Fibroblast of lung (primary cell): ENCODE measurements at regions not wholly inside any gene's neighbourhood (a gene's known extent, or its start where the extent isn't known, plus 50 kb on each side); places are given as distances from the start of the nearest gene placed in this dataset.

Experiments used
- DNase-seq, 2 donors: peaks; one replicate each; pipeline versions ENCODE4 v3.0.0 to v3.0.0-alpha.2; 2010; ENCODE audit warnings: low read depth in 2 of 2
- H2AFZ ChIP-seq: 2 replicates; pipeline ENCODE4 v1.5.1; 2012; ENCODE audit warnings: low read length, control low read depth, inconsistent platforms
- H3K27ac ChIP-seq: 2 replicates; pipeline ENCODE4 v1.5.1; 2011; ENCODE audit warnings: low read length, control low read depth; ENCODE audit not compliant: insufficient read depth
- H3K27me3 ChIP-seq: 2 replicates; pipeline ENCODE4 v1.5.1; 2011; ENCODE audit warnings: mild to moderate bottlenecking, low read length; ENCODE audit not compliant: control insufficient read depth, insufficient read depth
- H3K36me3 ChIP-seq: 2 replicates; pipeline ENCODE4 v1.5.1; 2011; ENCODE audit warnings: low read length; ENCODE audit not compliant: control insufficient read depth, insufficient read depth
- H3K4me1 ChIP-seq: 2 replicates; pipeline ENCODE4 v1.5.1; 2011; ENCODE audit warnings: low read length; ENCODE audit not compliant: control insufficient read depth, insufficient read depth; ENCODE audit errors: extremely low read depth
- H3K4me2 ChIP-seq: 2 replicates; pipeline ENCODE4 v1.5.1; 2011; ENCODE audit warnings: low read length, control low read depth; ENCODE audit not compliant: insufficient read depth; ENCODE audit errors: extremely low read depth
- H3K4me3 ChIP-seq, 4 experiments: fragments of 200-600 bp in 1 of 4; sonication (generic) in 1 of 4; replicated peaks in 1 of 4; 2 replicates each; pipeline ENCODE4 v1.5.1; 2011 to 2016; ENCODE audit warnings: low read length in 4 of 4, low read depth in 3 of 4, mild to moderate bottlenecking in 3 of 4, control low read depth in 2 of 4, inconsistent platforms in 1 of 4, mixed read lengths in 1 of 4; ENCODE audit not compliant: insufficient read depth in 1 of 4; ENCODE audit errors: control extremely low read depth in 1 of 4
- H3K79me2 ChIP-seq: 2 replicates; pipeline ENCODE4 v1.5.1; 2012; ENCODE audit warnings: mild to moderate bottlenecking, low read length, inconsistent platforms; ENCODE audit not compliant: control insufficient read depth, insufficient read depth
- H3K9ac ChIP-seq: 2 replicates; pipeline ENCODE4 v1.5.1; 2011; ENCODE audit warnings: mild to moderate bottlenecking, low read length, control low read depth; ENCODE audit not compliant: insufficient read depth
- H3K9me3 ChIP-seq: 2 replicates; pipeline ENCODE4 v1.5.1; 2012; ENCODE audit warnings: low read depth, low read length; ENCODE audit not compliant: control insufficient read depth, insufficient read depth
- H4K20me1 ChIP-seq: 2 replicates; pipeline ENCODE4 v1.5.1; 2011; ENCODE audit warnings: low read length; ENCODE audit not compliant: control insufficient read depth, insufficient read depth; ENCODE audit errors: extremely low read depth
- EZH2 ChIP-seq: IDR thresholded peaks from 2 replicates; pipeline ENCODE4 v1.5.1; 2012; ENCODE audit warnings: low read length, control low read depth, mild to moderate bottlenecking; ENCODE audit errors: missing control alignments
- TF ChIP-seq, protein P1 (sequence below), 2 donors: IDR thresholded peaks in 1 of 2; conservative IDR thresholded peaks in 1 of 2; 1 replicate in 1 of 2; 2 replicates in 1 of 2; pipeline ENCODE4 v1.5.1; 2011 to 2012; ENCODE audit warnings: low read length in 2 of 2, control low read depth in 1 of 2, inconsistent platforms in 1 of 2, low read depth in 1 of 2, mild to moderate bottlenecking in 1 of 2

DNA sequence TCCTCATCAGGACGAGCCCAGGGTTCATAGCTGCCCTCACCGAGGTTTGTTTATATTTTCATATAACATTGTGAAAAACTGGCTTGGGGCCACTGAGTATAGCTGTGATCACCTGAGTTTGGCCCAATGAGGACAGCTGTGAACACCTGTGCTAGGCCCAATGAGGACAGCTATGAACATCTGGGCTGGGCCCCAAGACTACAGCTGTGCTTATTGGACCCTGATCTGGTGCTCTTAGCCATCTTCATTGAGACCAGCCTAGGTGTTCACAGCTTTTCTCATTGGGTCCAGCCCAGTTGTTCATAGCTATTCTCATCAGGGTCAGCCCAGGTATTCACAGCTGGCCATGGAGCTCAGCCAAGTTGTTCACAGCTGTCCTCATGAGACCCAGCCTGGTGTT is 1167.3 kb downstream of the UQCRFS1 start:
- H3K36me3 ChIP-seq = no peaks in the 10 kb centered on the region
- no peak for DNase-seq
- H3K4me2 ChIP-seq = no peak overlapping the region
- no peaks in the 10 kb centered on the region for H3K79me2 ChIP-seq
- H3K9me3 ChIP-seq = no peaks in the 10 kb centered on the region
- H4K20me1 ChIP-seq = no peaks in the 10 kb centered on the region
- no peak overlapping the region for H3K9ac ChIP-seq
- no peaks in the 10 kb centered on the region for H3K27me3 ChIP-seq
- no peak overlapping the region for H3K4me3 ChIP-seq
- TF ChIP-seq EZH2 = no peak
- TF ChIP-seq, protein P1, sequence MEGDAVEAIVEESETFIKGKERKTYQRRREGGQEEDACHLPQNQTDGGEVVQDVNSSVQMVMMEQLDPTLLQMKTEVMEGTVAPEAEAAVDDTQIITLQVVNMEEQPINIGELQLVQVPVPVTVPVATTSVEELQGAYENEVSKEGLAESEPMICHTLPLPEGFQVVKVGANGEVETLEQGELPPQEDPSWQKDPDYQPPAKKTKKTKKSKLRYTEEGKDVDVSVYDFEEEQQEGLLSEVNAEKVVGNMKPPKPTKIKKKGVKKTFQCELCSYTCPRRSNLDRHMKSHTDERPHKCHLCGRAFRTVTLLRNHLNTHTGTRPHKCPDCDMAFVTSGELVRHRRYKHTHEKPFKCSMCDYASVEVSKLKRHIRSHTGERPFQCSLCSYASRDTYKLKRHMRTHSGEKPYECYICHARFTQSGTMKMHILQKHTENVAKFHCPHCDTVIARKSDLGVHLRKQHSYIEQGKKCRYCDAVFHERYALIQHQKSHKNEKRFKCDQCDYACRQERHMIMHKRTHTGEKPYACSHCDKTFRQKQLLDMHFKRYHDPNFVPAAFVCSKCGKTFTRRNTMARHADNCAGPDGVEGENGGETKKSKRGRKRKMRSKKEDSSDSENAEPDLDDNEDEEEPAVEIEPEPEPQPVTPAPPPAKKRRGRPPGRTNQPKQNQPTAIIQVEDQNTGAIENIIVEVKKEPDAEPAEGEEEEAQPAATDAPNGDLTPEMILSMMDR (conservative IDR thresholded peaks at IDR 0.05 in 1 of 2, IDR thresholded peaks at IDR 0.05 in 1 of 2; ENCODE audit: low read depth in 1 of 2, low read length in 2 of 2) = no peak
- no peak overlapping the region for H2AFZ ChIP-seq
- no peaks in the 10 kb centered on the region for H3K4me1 ChIP-seq
- no peak overlapping the region for H3K27ac ChIP-seq

DNA sequence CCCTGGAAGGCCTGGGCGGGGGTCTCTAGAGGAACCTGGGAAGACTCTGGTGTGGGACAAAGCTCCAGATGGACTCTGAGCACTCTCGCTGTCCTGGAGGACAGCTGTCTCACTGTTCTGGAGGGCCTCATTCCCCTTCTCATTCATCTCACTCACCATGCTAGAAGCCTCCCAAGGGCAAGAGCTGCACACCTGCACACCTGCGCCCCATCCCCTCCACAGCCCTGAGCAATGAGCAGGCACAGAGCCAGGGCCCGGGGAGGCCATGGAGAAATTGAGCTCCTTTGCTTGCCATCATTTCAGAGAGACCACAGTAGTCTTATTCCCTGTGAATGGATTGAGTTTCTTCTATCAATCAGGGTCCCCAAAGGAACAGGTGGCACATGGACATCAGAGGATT is 1168.5 kb downstream of the UQCRFS1 start:
- no peak for TF ChIP-seq EZH2
- TF ChIP-seq, protein P1 (conservative IDR thresholded peaks at IDR 0.05 in 1 of 2, IDR thresholded peaks at IDR 0.05 in 1 of 2; ENCODE audit: low read depth in 1 of 2, low read length in 2 of 2) = no peak
- Histone ChIP-seq H2AFZ (no peak overlapping the region), H3K4me2 (no peak overlapping the region), H3K9ac (no peak overlapping the region), H3K4me1 (no peaks in the 10 kb centered on the region), H3K79me2 (no peaks in the 10 kb centered on the region), H3K27me3 (no peaks in the 10 kb centered on the region), H3K27ac (no peak overlapping the region), H4K20me1 (no peaks in the 10 kb centered on the region), H3K4me3 (no peak overlapping the region), H3K36me3 (no peaks in the 10 kb centered on the region), H3K9me3 (no peaks in the 10 kb centered on the region)
- no peak for DNase-seq

DNA sequence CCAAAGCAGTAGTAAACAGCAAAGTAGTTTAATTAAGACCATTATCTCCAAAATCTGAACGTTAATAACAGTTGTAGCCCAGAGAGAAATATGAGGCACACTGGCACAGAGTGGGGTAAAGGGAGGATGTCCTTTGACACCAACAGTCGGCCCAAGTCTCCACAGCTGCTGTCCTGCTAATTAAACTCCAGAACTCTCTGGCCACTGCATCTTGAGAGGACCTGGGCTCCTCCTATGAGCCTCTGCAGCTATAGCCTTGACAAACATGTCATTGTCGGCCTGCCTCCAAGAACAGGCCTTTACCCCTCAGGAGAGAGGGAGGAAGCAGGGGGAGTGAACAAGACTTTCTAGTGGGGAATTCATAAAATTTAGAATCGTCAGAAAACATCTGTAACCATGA is 1170.4 kb downstream of the UQCRFS1 start:
- H3K9me3 ChIP-seq = no peaks in the 10 kb centered on the region
- H3K4me2 ChIP-seq = no peak overlapping the region
- no peaks in the 10 kb centered on the region for H3K36me3 ChIP-seq
- TF ChIP-seq, protein P1 (conservative IDR thresholded peaks at IDR 0.05 in 1 of 2, IDR thresholded peaks at IDR 0.05 in 1 of 2; ENCODE audit: low read depth in 1 of 2, low read length in 2 of 2) = no peak
- no peak for TF ChIP-seq EZH2
- no peak overlapping the region for H3K9ac ChIP-seq
- no peak overlapping the region for H2AFZ ChIP-seq
- H3K27ac ChIP-seq = no peak overlapping the region
- DNase-seq = no peak
- H3K79me2 ChIP-seq = no peaks in the 10 kb centered on the region
- no peak overlapping the region for H3K4me3 ChIP-seq
- no peaks in the 10 kb centered on the region for H4K20me1 ChIP-seq
- no peaks in the 10 kb centered on the region for H3K27me3 ChIP-seq
- no peaks in the 10 kb centered on the region for H3K4me1 ChIP-seq
